ENCODE measurements at regions not wholly inside any gene's neighbourhood (a gene's known extent, or its start where the extent isn't known, plus 50 kb on each side); places are given as distances from the start of the nearest gene placed in this dataset.

DNA sequence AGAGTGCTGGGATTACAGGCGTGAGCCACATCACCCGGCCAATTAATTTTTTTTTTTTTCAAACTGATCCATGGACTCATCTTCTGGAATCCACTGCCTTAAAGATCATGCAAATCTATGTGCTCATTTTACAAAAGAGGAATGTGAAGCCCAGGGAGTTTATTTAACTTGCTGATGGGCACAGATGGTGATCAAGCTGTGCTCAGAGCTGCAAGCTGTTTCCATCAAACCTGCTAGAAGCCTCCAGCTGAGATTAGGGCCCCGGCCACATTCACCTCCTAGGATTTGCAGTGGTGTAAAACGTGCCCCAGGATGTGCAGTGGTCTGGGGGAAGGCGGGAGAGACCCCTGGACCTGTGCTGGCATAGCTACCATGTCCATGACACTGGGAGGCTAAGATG is 56.1 kb upstream of the TUT7 start:
- no peaks in the 10 kb centered on the region for H3K9me3 ChIP-seq (replicated peaks; ENCODE audit: control insufficient read depth, low read depth, low read length)
- H3K27me3 ChIP-seq (ENCODE audit: control insufficient read depth, insufficient read depth, low read length), result no peaks in the 10 kb centered on the region
- no peak for DNase-seq
- H3K27ac ChIP-seq (ENCODE audit: low read length), result no peak overlapping the region
- H3K4me1 ChIP-seq (ENCODE audit: control insufficient read depth, insufficient read depth, low read length), result peaks cover 5% of the 10 kb centered on the region
- no peak overlapping the region for H3K4me3 ChIP-seq (ENCODE audit: low read length)
- no peaks in the 10 kb centered on the region for H3K36me3 ChIP-seq (ENCODE audit: control insufficient read depth, insufficient read depth, low read length)
- 92% methylated on average over 2 of the region's 5 CpGs for WGBS (ENCODE audit: insufficient coverage)

DNA sequence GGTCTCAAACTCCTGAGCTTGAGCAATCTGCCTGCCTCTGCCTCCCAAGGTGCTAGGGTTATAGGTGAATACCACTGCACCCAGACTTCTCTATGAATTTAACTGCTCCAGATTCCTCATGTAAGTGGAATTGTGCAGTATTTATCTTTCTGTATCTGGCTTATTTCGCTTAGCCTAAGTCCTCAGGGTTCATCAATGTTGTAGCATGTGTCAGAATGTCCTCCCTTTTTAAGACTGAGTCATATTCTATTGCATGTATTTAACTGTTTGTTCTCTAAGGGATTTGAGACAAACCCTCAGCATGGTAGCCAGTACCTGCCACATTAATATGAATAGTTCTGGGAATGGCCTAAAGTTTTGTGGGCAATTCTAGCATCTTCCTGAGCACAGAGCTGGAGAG is 53.9 kb upstream of the TUT7 start:
- H3K36me3 ChIP-seq (ENCODE audit: control insufficient read depth, insufficient read depth, low read length), result no peaks in the 10 kb centered on the region
- peaks cover 5% of the 10 kb centered on the region for H3K4me1 ChIP-seq (ENCODE audit: control insufficient read depth, insufficient read depth, low read length)
- no peaks in the 10 kb centered on the region for H3K27me3 ChIP-seq (ENCODE audit: control insufficient read depth, insufficient read depth, low read length)
- H3K9me3 ChIP-seq (replicated peaks; ENCODE audit: control insufficient read depth, low read depth, low read length), result no peaks in the 10 kb centered on the region
- DNase-seq, result no peak
- no peak overlapping the region for H3K4me3 ChIP-seq (ENCODE audit: low read length)
- no CpG with 5 or more reads among the region's 1 CpG for WGBS (ENCODE audit: insufficient coverage)
- no peak overlapping the region for H3K27ac ChIP-seq (ENCODE audit: low read length)

DNA sequence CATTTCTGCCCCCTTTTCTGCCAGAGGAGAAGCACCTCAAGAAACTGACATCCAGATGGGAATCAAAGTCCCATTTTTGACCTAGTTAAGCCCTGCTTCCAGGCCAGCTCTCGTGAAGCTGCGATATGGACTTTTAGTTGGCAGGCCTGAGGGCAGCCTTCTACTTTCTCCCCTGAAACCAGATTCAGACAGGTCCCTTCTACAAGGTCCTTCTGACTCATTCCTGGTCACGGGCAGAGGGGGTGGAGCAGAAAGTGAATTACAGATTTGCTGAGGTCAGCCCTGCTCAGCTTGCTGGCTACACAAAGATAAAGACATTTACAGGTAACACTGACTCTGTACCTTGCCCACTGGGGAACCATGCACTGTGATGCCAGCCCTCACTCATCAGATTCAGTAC is 52.8 kb upstream of the TUT7 start:
- WGBS (ENCODE audit: insufficient coverage), result 61% methylated on average over 2 of the region's 3 CpGs
- Histone ChIP-seq H3K36me3 (ENCODE audit: control insufficient read depth, insufficient read depth, low read length) (no peaks in the 10 kb centered on the region), H3K27ac (ENCODE audit: low read length) (no peak overlapping the region), H3K9me3 (replicated peaks; ENCODE audit: control insufficient read depth, low read depth, low read length) (no peaks in the 10 kb centered on the region), H3K4me1 (ENCODE audit: control insufficient read depth, insufficient read depth, low read length) (peaks cover 5% of the 10 kb centered on the region), H3K27me3 (ENCODE audit: control insufficient read depth, insufficient read depth, low read length) (no peaks in the 10 kb centered on the region), H3K4me3 (ENCODE audit: low read length) (no peak overlapping the region)
- no peak for DNase-seq

DNA sequence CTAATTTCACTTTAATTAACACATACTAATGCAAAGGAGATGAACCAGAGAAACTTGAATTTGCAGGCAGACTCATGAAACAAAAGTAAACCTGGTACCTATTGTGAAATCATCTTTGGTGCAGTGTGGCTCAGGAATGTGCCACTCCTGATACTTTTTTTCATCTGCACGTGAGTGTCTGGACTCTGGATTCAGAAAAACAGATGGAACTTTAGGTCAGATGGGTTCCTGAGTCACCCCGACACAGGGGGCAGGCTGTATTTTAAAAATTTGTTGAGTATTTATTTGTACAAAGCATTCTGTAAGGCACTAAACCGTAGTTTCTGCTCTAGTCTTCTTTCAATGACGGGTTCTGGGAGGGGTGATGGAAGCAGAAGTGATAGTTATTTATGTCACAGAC is 52.2 kb upstream of the TUT7 start:
- Histone ChIP-seq H3K4me3 (ENCODE audit: low read length) (no peak overlapping the region), H3K27ac (ENCODE audit: low read length) (no peak overlapping the region), H3K9me3 (replicated peaks; ENCODE audit: control insufficient read depth, low read depth, low read length) (no peaks in the 10 kb centered on the region), H3K36me3 (ENCODE audit: control insufficient read depth, insufficient read depth, low read length) (no peaks in the 10 kb centered on the region), H3K4me1 (ENCODE audit: control insufficient read depth, insufficient read depth, low read length) (peaks cover 5% of the 10 kb centered on the region), H3K27me3 (ENCODE audit: control insufficient read depth, insufficient read depth, low read length) (no peaks in the 10 kb centered on the region)
- 41% methylated on average over 4 of the region's 4 CpGs for WGBS (ENCODE audit: insufficient coverage)
- no peak for DNase-seq

DNA sequence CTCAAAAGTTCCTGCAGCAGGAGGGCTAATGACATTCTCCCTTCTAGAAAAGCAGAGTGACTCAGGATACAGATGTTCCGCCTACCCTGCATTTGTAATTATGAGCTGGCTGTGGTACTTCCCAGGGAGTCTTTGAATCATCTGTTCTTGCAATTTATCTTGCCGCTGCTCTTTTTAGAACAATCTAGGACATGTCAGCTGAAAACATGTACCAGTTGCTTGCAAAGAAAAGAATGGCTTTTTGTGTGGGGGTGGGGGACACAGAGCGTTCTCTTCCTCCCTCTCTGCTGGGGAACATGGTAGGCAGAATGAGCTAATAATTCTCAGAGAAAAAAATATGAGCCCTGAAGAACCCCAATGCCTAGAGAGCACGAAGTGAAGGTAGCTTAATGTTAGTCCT is 51.7 kb upstream of the TUT7 start:
- WGBS (ENCODE audit: insufficient coverage), result 30% methylated on average over 2 of the region's 4 CpGs
- no peak overlapping the region for H3K4me3 ChIP-seq (ENCODE audit: low read length)
- no peaks in the 10 kb centered on the region for H3K27me3 ChIP-seq (ENCODE audit: control insufficient read depth, insufficient read depth, low read length)
- DNase-seq, result peak; percentile 75
- H3K36me3 ChIP-seq (ENCODE audit: control insufficient read depth, insufficient read depth, low read length), result no peaks in the 10 kb centered on the region
- peak overlapping the region; percentile 1 for H3K27ac ChIP-seq (ENCODE audit: low read length)
- H3K4me1 ChIP-seq (ENCODE audit: control insufficient read depth, insufficient read depth, low read length), result peaks cover 5% of the 10 kb centered on the region
- no peaks in the 10 kb centered on the region for H3K9me3 ChIP-seq (replicated peaks; ENCODE audit: control insufficient read depth, low read depth, low read length)

DNA sequence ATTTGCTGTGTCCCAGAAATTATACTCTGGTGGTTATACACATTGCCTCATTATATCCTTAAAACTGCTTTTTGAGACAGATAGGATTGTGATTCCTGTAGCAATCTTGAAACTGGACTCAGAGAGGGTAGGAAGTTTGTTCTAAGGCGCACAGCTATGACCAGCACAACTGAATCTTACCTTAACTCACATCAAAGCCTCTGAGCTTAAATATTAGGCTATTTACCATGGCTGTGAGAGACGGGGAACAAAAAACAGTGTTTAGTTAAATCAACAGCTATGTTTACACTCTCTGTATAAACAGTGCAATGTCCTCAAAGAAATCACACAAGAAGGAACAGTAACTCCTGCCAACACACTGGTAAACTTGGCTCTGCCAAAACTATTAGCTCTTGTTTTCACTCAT is 50.9 kb upstream of the TUT7 start:
- whole genome bisulfite sequencing (ENCODE audit: insufficient coverage), result no CpG with 5 or more reads among the region's 2 CpGs
- Histone ChIP-seq H3K9me3 (replicated peaks; ENCODE audit: control insufficient read depth, low read depth, low read length) (no peaks in the 10 kb centered on the region), H3K27me3 (ENCODE audit: control insufficient read depth, insufficient read depth, low read length) (no peaks in the 10 kb centered on the region), H3K27ac (ENCODE audit: low read length) (no peak overlapping the region), H3K4me3 (ENCODE audit: low read length) (no peak overlapping the region), H3K36me3 (ENCODE audit: control insufficient read depth, insufficient read depth, low read length) (no peaks in the 10 kb centered on the region), H3K4me1 (ENCODE audit: control insufficient read depth, insufficient read depth, low read length) (peaks cover 5% of the 10 kb centered on the region)
- no peak for DNase-seq
